ENCODE measurements at regions not wholly inside any gene's neighbourhood (a gene's known extent, or its start where the extent isn't known, plus 50 kb on each side); places are given as distances from the start of the nearest gene placed in this dataset.

DNA sequence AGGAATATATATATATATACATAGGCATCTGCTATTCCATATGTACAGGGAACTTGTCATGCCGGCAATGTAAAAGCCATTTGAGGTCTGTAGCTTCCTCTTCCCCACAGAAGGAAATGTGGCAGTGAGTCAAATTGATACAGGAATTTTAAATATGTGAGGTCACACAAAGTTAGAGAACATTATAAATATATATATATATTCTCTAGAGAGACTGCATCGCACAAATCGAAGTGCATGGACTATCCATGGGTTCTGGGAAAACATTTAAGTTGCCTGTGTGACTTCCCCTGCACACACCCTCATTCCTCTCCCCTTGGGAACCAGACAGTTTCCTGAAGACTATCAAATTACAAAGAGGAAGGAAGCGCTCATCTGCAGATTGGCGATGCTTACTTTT lies 100.9 kb upstream of the CCDC91 start:
- ATAC-seq (no peak), FAIRE-seq (no peak), DNase-seq (ENCODE audit: low spot score) (no peak)
- Histone ChIP-seq H3K4me1 (ENCODE audit: insufficient read depth, low read length) (no peaks in the 10 kb centered on the region), H3K4me2 (ENCODE audit: low read depth, low read length) (no peak overlapping the region), H3K36me3 (replicated peaks in 1 of 2; ENCODE audit: control insufficient read depth in 1 of 2, insufficient read depth in 2 of 2, low read length in 2 of 2) (no peaks in the 10 kb centered on the region), H3K9ac (ENCODE audit: insufficient read depth, low read depth, low read length) (no peak overlapping the region), H3K79me2 (ENCODE audit: insufficient read depth, low read length) (no peaks in the 10 kb centered on the region), H4K20me1 (ENCODE audit: insufficient read depth, low read length) (no peaks in the 10 kb centered on the region), H3K27ac (ENCODE audit: extremely low read length, insufficient read depth, low read length) (no peak overlapping the region), H3K9me3 (ENCODE audit: low read length) (no peaks in the 10 kb centered on the region), H3K4me3 (replicated peaks in 1 of 3; ENCODE audit: insufficient read depth in 1 of 3, low read depth in 2 of 3, low read length in 3 of 3) (no peak overlapping the region), H2AFZ (ENCODE audit: low read length) (no peak overlapping the region), H3K27me3 (ENCODE audit: control insufficient read depth in 1 of 2, insufficient read depth in 2 of 2, low read length in 2 of 2) (no peaks in the 10 kb centered on the region)
- ChIA-PET CTCF (ENCODE audit: low intra/inter-chr PET ratio, low total read pairs) (no interaction called here), POLR2A (no interaction called here)
- in situ Hi-C loops (cut with HindIII; ENCODE audit: extremely low pct_ligation_motif_present, low pct_unique_long_range_greater_than_20kb) (no loop called here), intact Hi-C loops (cut with micrococcal nuclease; ENCODE audit: unreplicated experiment) (no loop called here)
- no TSS peak for BruUV-seq (replicated peaks)
- TF ChIP-seq ZKSCAN1 (IDR thresholded peaks at IDR 0.05; ENCODE audit: low read length) (no peak), ZNF768 (CRISPR knock-in tag; IDR thresholded peaks at IDR 0.05) (no peak), SRSF1 (optimal IDR thresholded peaks at IDR 0.05; ENCODE audit: low read depth, low read length) (no peak), ATF6 (CRISPR knock-in tag; conservative IDR thresholded peaks at IDR 0.05) (no peak)
- 27% methylated on average over 5 of the region's 5 CpGs for WGBS (ENCODE audit: low lambda C conversion rate)

DNA sequence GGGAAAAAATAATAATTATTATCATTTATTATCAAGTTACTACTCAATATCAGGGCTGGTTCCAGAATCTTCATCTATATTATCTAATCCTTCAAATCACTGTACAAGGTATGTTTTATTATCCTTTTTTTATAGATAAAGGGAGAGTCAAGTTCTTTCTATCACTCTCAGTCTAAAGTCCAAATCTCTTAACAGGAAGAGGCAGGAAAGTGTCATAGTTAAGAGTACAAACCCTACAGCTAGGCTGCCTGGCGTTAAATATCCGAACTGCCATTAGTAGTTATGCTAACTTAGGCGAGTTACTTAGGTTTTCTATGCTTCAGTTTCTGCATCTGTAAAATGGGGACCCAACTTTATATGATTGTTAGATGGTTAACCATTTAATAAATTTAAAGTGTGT lies 99.4 kb upstream of the CCDC91 start:
- FAIRE-seq (no peak), DNase-seq (ENCODE audit: low spot score) (no peak), ATAC-seq (no peak)
- H2AFZ ChIP-seq (ENCODE audit: low read length), result no peak overlapping the region
- no peaks in the 10 kb centered on the region for H3K9me3 ChIP-seq (ENCODE audit: low read length)
- H3K36me3 ChIP-seq (replicated peaks in 1 of 2; ENCODE audit: control insufficient read depth in 1 of 2, insufficient read depth in 2 of 2, low read length in 2 of 2), result no peaks in the 10 kb centered on the region
- H4K20me1 ChIP-seq (ENCODE audit: insufficient read depth, low read length), result no peaks in the 10 kb centered on the region
- CTCF ChIA-PET (ENCODE audit: low intra/inter-chr PET ratio, low total read pairs), result no interaction called here
- no peaks in the 10 kb centered on the region for H3K27me3 ChIP-seq (ENCODE audit: control insufficient read depth in 1 of 2, insufficient read depth in 2 of 2, low read length in 2 of 2)
- H3K4me2 ChIP-seq (ENCODE audit: low read depth, low read length), result no peak overlapping the region
- BruUV-seq (replicated peaks), result no TSS peak
- H3K9ac ChIP-seq (ENCODE audit: insufficient read depth, low read depth, low read length), result no peak overlapping the region
- in situ Hi-C loops (cut with HindIII; ENCODE audit: extremely low pct_ligation_motif_present, low pct_unique_long_range_greater_than_20kb) (no loop called here), intact Hi-C loops (cut with micrococcal nuclease; ENCODE audit: unreplicated experiment) (no loop called here)
- no peaks in the 10 kb centered on the region for H3K4me1 ChIP-seq (ENCODE audit: insufficient read depth, low read length)
- 3% methylated on average over 3 of the region's 3 CpGs for WGBS (ENCODE audit: low lambda C conversion rate)
- TF ChIP-seq ZNF75D (CRISPR knock-in tag; IDR thresholded peaks at IDR 0.05; ENCODE audit: borderline replicate concordance) (no peak), RCOR2 (CRISPR knock-in tag; IDR thresholded peaks at IDR 0.05) (no peak)
- no peak overlapping the region for H3K27ac ChIP-seq (ENCODE audit: extremely low read length, insufficient read depth, low read length)
- H3K4me3 ChIP-seq (replicated peaks in 1 of 3; ENCODE audit: insufficient read depth in 1 of 3, low read depth in 2 of 3, low read length in 3 of 3), result no peak overlapping the region
- POLR2A ChIA-PET, result no interaction called here
- no peaks in the 10 kb centered on the region for H3K79me2 ChIP-seq (ENCODE audit: insufficient read depth, low read length)
